Uterus (tissue), 2 donors: ENCODE measurements at regions not wholly inside any gene's neighbourhood (a gene's known extent, or its start where the extent isn't known, plus 50 kb on each side); places are given as distances from the start of the nearest gene placed in this dataset.

ENCODE experiments used
- CTCF ChIP-seq, 4 experiments: fragments of 200-600 bp in 2 of 4; fragments of 450-650 bp in 2 of 4; sonication (generic) in 2 of 4; IDR thresholded peaks; one replicate each; pipeline ENCODE4 v1.5.1; 2016 to 2019; ENCODE audit warnings: antibody characterized with exemption in 4 of 4, mild to moderate bottlenecking in 2 of 4, moderate library complexity in 1 of 4
- POLR2A ChIP-seq, 2 donors: fragments of 450-650 bp; IDR thresholded peaks; one replicate each; pipeline ENCODE4 v1.6.1; 2016; ENCODE audit warnings: antibody characterized with exemption in 2 of 2, mild to moderate bottlenecking in 1 of 2, moderate library complexity in 1 of 2

- TF ChIP-seq CTCF (IDR thresholded peaks at IDR 0.05): no peak
- TF ChIP-seq POLR2A (IDR thresholded peaks at IDR 0.05): no peak
Observed at GRCh38 chr5:89450149-89450538, 567.2 kb upstream of the MEF2C start.
